ENCODE measurements at regions not wholly inside any gene's neighbourhood (a gene's known extent, or its start where the extent isn't known, plus 50 kb on each side); places are given as distances from the start of the nearest gene placed in this dataset.

DNA sequence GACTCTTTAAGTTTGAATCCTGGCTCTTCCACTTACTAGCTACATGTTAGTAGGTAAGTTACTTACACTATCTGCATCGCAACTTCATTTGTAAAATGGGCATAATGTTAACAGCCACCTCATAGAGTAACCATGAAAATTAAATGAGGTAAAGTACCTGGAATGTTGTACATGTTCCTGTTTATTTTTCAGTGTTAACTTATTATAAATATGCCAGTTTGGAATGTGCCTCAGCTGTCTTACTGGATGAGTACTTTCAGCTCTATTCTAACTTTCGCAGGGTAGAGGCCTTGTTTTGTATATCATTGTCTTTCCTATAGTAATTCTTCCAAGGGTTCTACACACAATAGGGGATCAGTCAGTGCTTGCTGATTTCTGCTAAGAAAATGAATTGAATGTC is 167.4 kb downstream of the DUSP10 start:
- no peaks in the 10 kb centered on the region; a peak in 1 of 4 replicates for H3K4me1 ChIP-seq (ENCODE audit: control insufficient read depth in 1 of 2, insufficient read depth in 2 of 2, low read depth in 1 of 2, low read length in 1 of 2)
- no peaks in the 10 kb centered on the region for H3K9me3 ChIP-seq
- CTCF ChIA-PET, result interaction anchor here (1.0 to 1.3 kb wide), 2 partner anchors 12 to 881 kb away, joined by 3 read pairs; no protein-coding TSS in a partner anchor
- H3K4me2 ChIP-seq, result no peak overlapping the region
- DNase-seq, result no peak
- POLR2A ChIA-PET, result no interaction called here
- H3K36me3 ChIP-seq (replicated peaks in 1 of 2; ENCODE audit: control insufficient read depth in 1 of 2, insufficient read depth in 2 of 2, low read length in 1 of 2), result no peaks in the 10 kb centered on the region
- H3K79me2 ChIP-seq (ENCODE audit: insufficient read depth), result no peaks in the 10 kb centered on the region
- H3K27me3 ChIP-seq (ENCODE audit: insufficient read depth), result no peaks in the 10 kb centered on the region
- H3F3A ChIP-seq (replicated peaks; ENCODE audit: insufficient read depth), result no peaks in the 10 kb centered on the region
- H3K9ac ChIP-seq, result no peak overlapping the region
- TF ChIP-seq CHD2 (IDR thresholded peaks at IDR 0.05; ENCODE audit: low read length, partially characterized antibody) (no peak), RFX5 (IDR thresholded peaks at IDR 0.05; ENCODE audit: low read length) (no peak), POLR2AphosphoS5 (IDR thresholded peaks at IDR 0.05; ENCODE audit: low read depth, low read length) (no peak), GATA2 (CRISPR knock-in tag; IDR thresholded peaks at IDR 0.05) (no peak), RCOR1 (IDR thresholded peaks at IDR 0.05; ENCODE audit: low read length) (no peak), FOXJ3 (CRISPR knock-in tag; IDR thresholded peaks at IDR 0.05) (no peak), YY1 (IDR thresholded peaks at IDR 0.05; ENCODE audit: low read depth) (no peak)
- TF ChIP-seq, protein P1, sequence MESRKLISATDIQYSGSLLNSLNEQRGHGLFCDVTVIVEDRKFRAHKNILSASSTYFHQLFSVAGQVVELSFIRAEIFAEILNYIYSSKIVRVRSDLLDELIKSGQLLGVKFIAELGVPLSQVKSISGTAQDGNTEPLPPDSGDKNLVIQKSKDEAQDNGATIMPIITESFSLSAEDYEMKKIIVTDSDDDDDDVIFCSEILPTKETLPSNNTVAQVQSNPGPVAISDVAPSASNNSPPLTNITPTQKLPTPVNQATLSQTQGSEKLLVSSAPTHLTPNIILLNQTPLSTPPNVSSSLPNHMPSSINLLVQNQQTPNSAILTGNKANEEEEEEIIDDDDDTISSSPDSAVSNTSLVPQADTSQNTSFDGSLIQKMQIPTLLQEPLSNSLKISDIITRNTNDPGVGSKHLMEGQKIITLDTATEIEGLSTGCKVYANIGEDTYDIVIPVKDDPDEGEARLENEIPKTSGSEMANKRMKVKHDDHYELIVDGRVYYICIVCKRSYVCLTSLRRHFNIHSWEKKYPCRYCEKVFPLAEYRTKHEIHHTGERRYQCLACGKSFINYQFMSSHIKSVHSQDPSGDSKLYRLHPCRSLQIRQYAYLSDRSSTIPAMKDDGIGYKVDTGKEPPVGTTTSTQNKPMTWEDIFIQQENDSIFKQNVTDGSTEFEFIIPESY (IDR thresholded peaks at IDR 0.05; ENCODE audit: borderline replicate concordance, low read depth), result no peak
- TF ChIP-seq, protein P2, sequence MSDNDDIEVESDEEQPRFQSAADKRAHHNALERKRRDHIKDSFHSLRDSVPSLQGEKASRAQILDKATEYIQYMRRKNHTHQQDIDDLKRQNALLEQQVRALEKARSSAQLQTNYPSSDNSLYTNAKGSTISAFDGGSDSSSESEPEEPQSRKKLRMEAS (IDR thresholded peaks at IDR 0.05; ENCODE audit: low read depth), result no peak
- TF ChIP-seq, protein P3, sequence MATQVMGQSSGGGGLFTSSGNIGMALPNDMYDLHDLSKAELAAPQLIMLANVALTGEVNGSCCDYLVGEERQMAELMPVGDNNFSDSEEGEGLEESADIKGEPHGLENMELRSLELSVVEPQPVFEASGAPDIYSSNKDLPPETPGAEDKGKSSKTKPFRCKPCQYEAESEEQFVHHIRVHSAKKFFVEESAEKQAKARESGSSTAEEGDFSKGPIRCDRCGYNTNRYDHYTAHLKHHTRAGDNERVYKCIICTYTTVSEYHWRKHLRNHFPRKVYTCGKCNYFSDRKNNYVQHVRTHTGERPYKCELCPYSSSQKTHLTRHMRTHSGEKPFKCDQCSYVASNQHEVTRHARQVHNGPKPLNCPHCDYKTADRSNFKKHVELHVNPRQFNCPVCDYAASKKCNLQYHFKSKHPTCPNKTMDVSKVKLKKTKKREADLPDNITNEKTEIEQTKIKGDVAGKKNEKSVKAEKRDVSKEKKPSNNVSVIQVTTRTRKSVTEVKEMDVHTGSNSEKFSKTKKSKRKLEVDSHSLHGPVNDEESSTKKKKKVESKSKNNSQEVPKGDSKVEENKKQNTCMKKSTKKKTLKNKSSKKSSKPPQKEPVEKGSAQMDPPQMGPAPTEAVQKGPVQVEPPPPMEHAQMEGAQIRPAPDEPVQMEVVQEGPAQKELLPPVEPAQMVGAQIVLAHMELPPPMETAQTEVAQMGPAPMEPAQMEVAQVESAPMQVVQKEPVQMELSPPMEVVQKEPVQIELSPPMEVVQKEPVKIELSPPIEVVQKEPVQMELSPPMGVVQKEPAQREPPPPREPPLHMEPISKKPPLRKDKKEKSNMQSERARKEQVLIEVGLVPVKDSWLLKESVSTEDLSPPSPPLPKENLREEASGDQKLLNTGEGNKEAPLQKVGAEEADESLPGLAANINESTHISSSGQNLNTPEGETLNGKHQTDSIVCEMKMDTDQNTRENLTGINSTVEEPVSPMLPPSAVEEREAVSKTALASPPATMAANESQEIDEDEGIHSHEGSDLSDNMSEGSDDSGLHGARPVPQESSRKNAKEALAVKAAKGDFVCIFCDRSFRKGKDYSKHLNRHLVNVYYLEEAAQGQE (IDR thresholded peaks at IDR 0.05; ENCODE audit: low read depth, low read length), result no peak
- no peaks in the 10 kb centered on the region for H3K9me2 ChIP-seq
- no peaks in the 10 kb centered on the region for H4K20me1 ChIP-seq (ENCODE audit: insufficient read depth)
- H3K4me3 ChIP-seq (ENCODE audit: low read depth in 2 of 2, low read length in 1 of 2), result no peak overlapping the region
- WGBS (ENCODE audit: low lambda C conversion rate), result 92% methylated on average over 2 of the region's 2 CpGs
- no peak overlapping the region for H2AFZ ChIP-seq (ENCODE audit: low read depth)
- H3K27ac ChIP-seq (ENCODE audit: low read depth in 2 of 2, low read length in 1 of 2), result no peak overlapping the region

DNA sequence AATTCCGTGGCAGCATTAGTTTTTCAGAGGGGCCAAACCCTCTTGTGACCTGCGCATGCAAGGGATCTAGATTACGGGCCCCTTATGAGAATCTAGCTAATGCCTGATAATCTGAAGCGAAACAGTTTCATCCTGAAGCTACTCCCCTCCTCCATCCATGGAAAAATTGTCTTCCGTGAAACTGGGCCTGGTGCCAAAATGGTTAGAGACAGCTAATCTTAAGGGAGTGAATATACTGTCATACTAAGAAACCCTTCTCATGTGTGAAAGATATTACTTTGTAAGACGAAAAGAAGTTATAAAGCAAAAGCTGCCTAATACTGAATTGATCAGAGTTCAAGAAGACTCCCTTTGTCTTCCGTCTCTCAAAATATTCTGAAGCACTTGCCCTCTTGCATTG is 166.3 kb downstream of the DUSP10 start:
- Histone ChIP-seq H3K36me3 (replicated peaks in 1 of 2; ENCODE audit: control insufficient read depth in 1 of 2, insufficient read depth in 2 of 2, low read length in 1 of 2) (no peaks in the 10 kb centered on the region), H4K20me1 (ENCODE audit: insufficient read depth) (no peaks in the 10 kb centered on the region), H2AFZ (ENCODE audit: low read depth) (no peak overlapping the region), H3K4me2 (no peak overlapping the region), H3K9me2 (no peaks in the 10 kb centered on the region), H3K9me3 (no peaks in the 10 kb centered on the region), H3K4me1 (ENCODE audit: control insufficient read depth in 1 of 2, insufficient read depth in 2 of 2, low read depth in 1 of 2, low read length in 1 of 2) (no peaks in the 10 kb centered on the region; a peak in 1 of 4 replicates), H3K9ac (no peak overlapping the region), H3F3A (replicated peaks; ENCODE audit: insufficient read depth) (no peaks in the 10 kb centered on the region), H3K79me2 (ENCODE audit: insufficient read depth) (no peaks in the 10 kb centered on the region), H3K4me3 (ENCODE audit: low read depth in 2 of 2, low read length in 1 of 2) (no peak overlapping the region), H3K27me3 (ENCODE audit: insufficient read depth) (no peaks in the 10 kb centered on the region), H3K27ac (ENCODE audit: low read depth in 2 of 2, low read length in 1 of 2) (no peak overlapping the region)
- DNase-seq, result no peak
- CTCF ChIA-PET, result interaction anchor here (1.8 kb wide), 1 partner anchor 10 kb away, joined by 5 read pairs; no protein-coding TSS in a partner anchor
- 76% methylated on average over 7 of the region's 7 CpGs for WGBS (ENCODE audit: low lambda C conversion rate)
- TF ChIP-seq EZH2phosphoT487 (IDR thresholded peaks at IDR 0.05; ENCODE audit: borderline replicate concordance, low read depth) (no peak), FOSL2 (IDR thresholded peaks at IDR 0.05; ENCODE audit: borderline replicate concordance, low read depth) (no peak), NFIC (IDR thresholded peaks at IDR 0.05; ENCODE audit: borderline replicate concordance) (0 out of 2 replicates have a peak, but pooled peaks have one; percentile 27), EP300 (IDR thresholded peaks at IDR 0.05; ENCODE audit: borderline replicate concordance in 1 of 2, low read depth in 1 of 2, low read length in 1 of 2) (no peak), JUND (IDR thresholded peaks at IDR 0.05) (no peak), SMC3 (IDR thresholded peaks at IDR 0.05; ENCODE audit: low read depth, low read length) (no peak)
- TF ChIP-seq, protein P4, sequence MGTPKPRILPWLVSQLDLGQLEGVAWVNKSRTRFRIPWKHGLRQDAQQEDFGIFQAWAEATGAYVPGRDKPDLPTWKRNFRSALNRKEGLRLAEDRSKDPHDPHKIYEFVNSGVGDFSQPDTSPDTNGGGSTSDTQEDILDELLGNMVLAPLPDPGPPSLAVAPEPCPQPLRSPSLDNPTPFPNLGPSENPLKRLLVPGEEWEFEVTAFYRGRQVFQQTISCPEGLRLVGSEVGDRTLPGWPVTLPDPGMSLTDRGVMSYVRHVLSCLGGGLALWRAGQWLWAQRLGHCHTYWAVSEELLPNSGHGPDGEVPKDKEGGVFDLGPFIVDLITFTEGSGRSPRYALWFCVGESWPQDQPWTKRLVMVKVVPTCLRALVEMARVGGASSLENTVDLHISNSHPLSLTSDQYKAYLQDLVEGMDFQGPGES (IDR thresholded peaks at IDR 0.05; ENCODE audit: low read depth, low read length), result no peak
- TF ChIP-seq, protein P5, sequence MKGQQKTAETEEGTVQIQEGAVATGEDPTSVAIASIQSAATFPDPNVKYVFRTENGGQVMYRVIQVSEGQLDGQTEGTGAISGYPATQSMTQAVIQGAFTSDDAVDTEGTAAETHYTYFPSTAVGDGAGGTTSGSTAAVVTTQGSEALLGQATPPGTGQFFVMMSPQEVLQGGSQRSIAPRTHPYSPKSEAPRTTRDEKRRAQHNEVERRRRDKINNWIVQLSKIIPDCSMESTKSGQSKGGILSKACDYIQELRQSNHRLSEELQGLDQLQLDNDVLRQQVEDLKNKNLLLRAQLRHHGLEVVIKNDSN (IDR thresholded peaks at IDR 0.05; ENCODE audit: borderline replicate concordance, low read depth), result no peak
- POLR2A ChIA-PET, result no interaction called here
